NOMO-1 treated with DMSO at 0.1 percent for 48 hours (cell line): ENCODE measurements at regions not wholly inside any gene's neighbourhood (a gene's known extent, or its start where the extent isn't known, plus 50 kb on each side); places are given as distances from the start of the nearest gene placed in this dataset.

Experiments used
- DNase-seq: peaks from one replicate; lab custom pipeline; 2025; ENCODE audit not compliant: unreplicated experiment; lab: John Stamatoyannopoulos, UW

GRCh38 chr5:63374085-63374484 is 588.2 kb downstream of the HTR1A start:
- DNase-seq: no peak

- no peak for DNase-seq
These were observed 611.1 kb downstream of the HTR1A start for GRCh38 chr5:63351164-63351563.

- DNase-seq: no peak
These were observed 615.8 kb downstream of the HTR1A start for GRCh38 chr5:63346451-63346850.

GRCh38 chr5:63341442-63341841 is 620.8 kb downstream of the HTR1A start:
- DNase-seq: no peak

GRCh38 chr5:63323926-63324325 is 638.3 kb downstream of the HTR1A start:
- DNase-seq: no peak

GRCh38 chr5:63314551-63314950 is 647.7 kb downstream of the HTR1A start:
- DNase-seq: no peak

GRCh38 chr5:63310644-63311043 is 651.6 kb downstream of the HTR1A start:
- no peak for DNase-seq

- DNase-seq: no peak
These were observed 655.3 kb downstream of the HTR1A start for GRCh38 chr5:63306909-63307308.

GRCh38 chr5:63293317-63293716 is 668.9 kb downstream of the HTR1A start:
- no peak for DNase-seq

- DNase-seq: no peak
These were observed 675.5 kb downstream of the HTR1A start for GRCh38 chr5:63286724-63287123.

GRCh38 chr5:63263411-63263810 is 684.8 kb downstream of the LRRC70 start:
- no peak for DNase-seq

- DNase-seq: no peak
These were observed 683.8 kb downstream of the LRRC70 start for GRCh38 chr5:63262185-63262981.

GRCh38 chr5:63261695-63262094 is 683.1 kb downstream of the LRRC70 start:
- no peak for DNase-seq

- no peak for DNase-seq
These were observed 677.0 kb downstream of the LRRC70 start for GRCh38 chr5:63255594-63255993.

- DNase-seq: no peak
These were observed 672.3 kb downstream of the LRRC70 start for GRCh38 chr5:63250939-63251338.

- DNase-seq: no peak
These were observed 671.3 kb downstream of the LRRC70 start for GRCh38 chr5:63249960-63250359.

- DNase-seq: no peak
These were observed 669.0 kb downstream of the LRRC70 start for GRCh38 chr5:63247651-63248050.

- no peak for DNase-seq
These were observed 666.7 kb downstream of the LRRC70 start for GRCh38 chr5:63245271-63245670.

- DNase-seq: no peak
These were observed 661.6 kb downstream of the LRRC70 start for GRCh38 chr5:63240063-63240755.

- DNase-seq: no peak
These were observed 655.3 kb downstream of the LRRC70 start for GRCh38 chr5:63233911-63234310.

- no peak for DNase-seq
These were observed 654.7 kb downstream of the LRRC70 start for GRCh38 chr5:63233361-63233760.

GRCh38 chr5:63230754-63231153 is 652.1 kb downstream of the LRRC70 start:
- no peak for DNase-seq

GRCh38 chr5:63228154-63228553 is 649.5 kb downstream of the LRRC70 start:
- no peak for DNase-seq
